Cardiac fibroblast (primary cell): ENCODE measurements at regions not wholly inside any gene's neighbourhood (a gene's known extent, or its start where the extent isn't known, plus 50 kb on each side); places are given as distances from the start of the nearest gene placed in this dataset.
A peak's percentile ranks its signal among the peaks of the same experiment; 100 is the strongest.

Source experiments
- DNase-seq, 2 donors: peaks; one replicate each; pipeline versions ENCODE4 v3.0.0 to v3.0.0-alpha.2; 2010; ENCODE audit warnings: low read depth in 2 of 2
- H3K4me3 ChIP-seq, 2 donors: replicated peaks in 1 of 2; 1 replicate in 1 of 2; 2 replicates in 1 of 2; pipeline ENCODE4 v1.5.1; 2011; ENCODE audit warnings: low read depth in 2 of 2, low read length in 2 of 2, mild to moderate bottlenecking in 2 of 2, moderate library complexity in 1 of 2
- CTCF ChIP-seq: IDR thresholded peaks from one replicate; pipeline ENCODE4 v1.5.1; 2011; ENCODE audit warnings: low read depth, mild to moderate bottlenecking, low read length, inconsistent platforms

- no peak for DNase-seq
- H3K4me3 ChIP-seq, result no peak overlapping the region
- no peak for TF ChIP-seq CTCF
Measured at GRCh38 chr9:13677801-13678200, 398.3 kb upstream of the MPDZ start.

- no peak overlapping the region for H3K4me3 ChIP-seq
- peak in 1 of 2 donors; percentile 58 for DNase-seq
- no peak for TF ChIP-seq CTCF
Measured at GRCh38 chr9:13675638-13676000, 396.1 kb upstream of the MPDZ start.

GRCh38 chr9:13674926-13675637 is 395.6 kb upstream of the MPDZ start:
- no peak overlapping the region for H3K4me3 ChIP-seq
- TF ChIP-seq CTCF, result no peak
- DNase-seq, result no peak

- TF ChIP-seq CTCF, result no peak
Measured at GRCh38 chr9:13673348-13673747, 393.9 kb upstream of the MPDZ start.

GRCh38 chr9:13665418-13666066 is 386.1 kb upstream of the MPDZ start:
- H3K4me3 ChIP-seq, result no peak overlapping the region
- DNase-seq, result peak; percentile 45 to 59
- TF ChIP-seq CTCF, result no peak

More at GRCh38 chr9:13673348-13673747, 393.9 kb upstream of the MPDZ start:
- no peak for DNase-seq
- no peak overlapping the region for H3K4me3 ChIP-seq

GRCh38 chr9:13661014-13661413 is 381.5 kb upstream of the MPDZ start:
- TF ChIP-seq CTCF, result no peak
- DNase-seq, result no peak
- H3K4me3 ChIP-seq, result no peak overlapping the region
